GM23338 (cell line): ENCODE measurements at regions not wholly inside any gene's neighbourhood (a gene's known extent, or its start where the extent isn't known, plus 50 kb on each side); places are given as distances from the start of the nearest gene placed in this dataset.

ENCODE experiments used
- ATAC-seq: fragments of 200-7000 bp; cut with Tn5 transposase; 3 replicates; pipeline ENCODE4 v1.9.1; 2020
- DNase-seq: peaks from one replicate; pipeline ENCODE4 v3.0.0-alpha.2; 2015; ENCODE audit warnings: low spot score
- H2AFZ ChIP-seq: fragments of 200-600 bp; sonication (generic); 2 replicates; pipeline ENCODE4 v1.8.0; 2016; ENCODE audit warnings: antibody characterized with exemption, mild to moderate bottlenecking, moderate library complexity
- H3F3A ChIP-seq: fragments of 200-600 bp; sonication (generic); replicated peaks from 2 replicates; pipeline ENCODE4 v1.8.0; 2017; ENCODE audit warnings: antibody characterized with exemption, mixed run types, low read depth
- H3K27ac ChIP-seq: fragments of 200-600 bp; sonication (generic); 2 replicates; pipeline ENCODE4 v1.6.1; 2016; ENCODE audit warnings: low read depth
- H3K27me3 ChIP-seq: fragments of 200-600 bp; sonication (generic); 2 replicates; pipeline ENCODE4 v1.8.0; 2016; ENCODE audit warnings: mild to moderate bottlenecking, mixed run types, moderate library complexity; ENCODE audit not compliant: insufficient read depth
- H3K36me3 ChIP-seq: fragments of 200-600 bp; sonication (generic); 2 replicates; pipeline ENCODE4 v1.8.0; 2016; ENCODE audit warnings: mild to moderate bottlenecking; ENCODE audit not compliant: insufficient read depth
- H3K4me1 ChIP-seq: fragments of 200-600 bp; sonication (generic); 2 replicates; pipeline ENCODE4 v1.8.0; 2016; ENCODE audit warnings: mild to moderate bottlenecking, moderate library complexity; ENCODE audit not compliant: insufficient read depth
- H3K4me2 ChIP-seq: fragments of 200-600 bp; sonication (generic); 2 replicates; pipeline ENCODE4 v1.7.1; 2017; ENCODE audit warnings: mixed run types
- H3K4me3 ChIP-seq: fragments of 200-600 bp; sonication (generic); 2 replicates; pipeline ENCODE4 v1.6.1; 2016; ENCODE audit warnings: mixed run types
- H3K79me2 ChIP-seq: fragments of 200-600 bp; sonication (generic); replicated peaks from 2 replicates; pipeline ENCODE4 v1.8.0; 2017; ENCODE audit warnings: mild to moderate bottlenecking; ENCODE audit not compliant: insufficient read depth
- H3K9me2 ChIP-seq: fragments of 200-600 bp; sonication (generic); 2 replicates; pipeline ENCODE4 v1.8.0; 2017; ENCODE audit not compliant: insufficient read depth
- H4K20me1 ChIP-seq: fragments of 200-600 bp; sonication (generic); replicated peaks from 2 replicates; pipeline ENCODE4 v1.8.0; 2017; ENCODE audit warnings: mild to moderate bottlenecking; ENCODE audit not compliant: insufficient read depth
- H3K27ac Mint-ChIP-seq: 2 replicates; pipeline ENCODE4 v1.8.0; 2020; ENCODE audit warnings: inconsistent platforms, mild to moderate bottlenecking, moderate library complexity, mixed read lengths
- H3K27me3 Mint-ChIP-seq: 3 replicates; pipeline ENCODE4 v1.8.0; 2022; ENCODE audit warnings: low read depth, mild to moderate bottlenecking, moderate library complexity, mixed read lengths, inconsistent platforms; ENCODE audit not compliant: insufficient read depth, poor library complexity
- H3K36me3 Mint-ChIP-seq: 3 replicates; pipeline ENCODE4 v1.8.0; 2021; ENCODE audit warnings: low read depth, mild to moderate bottlenecking, inconsistent platforms, moderate library complexity, mixed read lengths
- H3K4me1 Mint-ChIP-seq: 3 replicates; pipeline ENCODE4 v1.8.0; 2020; ENCODE audit warnings: mild to moderate bottlenecking, inconsistent platforms, mixed read lengths
- H3K4me3 Mint-ChIP-seq: 3 replicates; pipeline ENCODE4 v1.8.0; 2021; ENCODE audit warnings: moderate library complexity, mild to moderate bottlenecking, inconsistent platforms, mixed read lengths
- H3K9me3 Mint-ChIP-seq: 3 replicates; pipeline ENCODE4 v1.8.0; 2020; ENCODE audit warnings: moderate library complexity, mild to moderate bottlenecking, inconsistent platforms, mixed read lengths
- CTCF ChIP-seq, 2 experiments: fragments of 200-600 bp in 1 of 2; sonication (generic) in 1 of 2; conservative IDR thresholded peaks; 2 replicates each; pipeline versions ENCODE4 v1.5.1 to v1.6.1; 2016 to 2017; ENCODE audit warnings: antibody characterized with exemption in 2 of 2, low read depth in 2 of 2, mild to moderate bottlenecking in 2 of 2, moderate library complexity in 1 of 2
- EZH2 ChIP-seq: fragments of 200-600 bp; sonication (generic); IDR thresholded peaks from one replicate; pipeline ENCODE4 v1.8.0; 2017; ENCODE audit warnings: antibody characterized with exemption, mild to moderate bottlenecking, low read depth; ENCODE audit not compliant: unreplicated experiment
- JUNB ChIP-seq: IDR thresholded peaks from one replicate; pipeline ENCODE4 v1.6.1; 2016; ENCODE audit warnings: antibody characterized with exemption; ENCODE audit not compliant: unreplicated experiment
- NANOG ChIP-seq: IDR thresholded peaks from 2 replicates; pipeline ENCODE4 v1.6.1; 2016; ENCODE audit warnings: antibody characterized with exemption, borderline replicate concordance
- ZNF331 ChIP-seq: fragments of 250-450 bp; sonication (Bioruptor Pico); IDR thresholded peaks from 2 replicates; pipeline ENCODE4 v1.5.0; 2020; ENCODE audit warnings: low read depth, mild to moderate bottlenecking, moderate library complexity
- ZNF462 ChIP-seq: fragments of 250-450 bp; sonication (Bioruptor Pico); IDR thresholded peaks from 2 replicates; pipeline ENCODE4 v1.5.0; 2020; ENCODE audit warnings: mild to moderate bottlenecking, moderate library complexity

- TF ChIP-seq ZNF462 (CRISPR knock-in tag), result no peak
Measured at GRCh38 chr1:55310505-55310971, 95.4 kb upstream of the USP24 start (continued).

GRCh38 chr1:55309786-55310504 lies 94.8 kb upstream of the USP24 start:
- Histone ChIP-seq H2AFZ (no peak overlapping the region), H3F3A (no peaks in the 10 kb centered on the region), H3K4me3 (no peak overlapping the region), H3K4me1 (no peaks in the 10 kb centered on the region), H3K9me2 (0 out of 2 replicates have a peak, but pooled peaks cover 2% of the 10 kb centered on the region), H3K79me2 (no peaks in the 10 kb centered on the region), H3K4me2 (no peak overlapping the region), H3K27me3 (no peaks in the 10 kb centered on the region), H3K36me3 (no peaks in the 10 kb centered on the region), H3K27ac (no peak overlapping the region), H4K20me1 (no peaks in the 10 kb centered on the region)
- TF ChIP-seq EZH2 (no peak), JUNB (no peak), NANOG (no peak), ZNF331 (no peak), CTCF (conservative IDR thresholded peaks at IDR 0.05; ENCODE audit: low read depth in 2 of 2) (no peak)
- H3K9me3 Mint-ChIP-seq, result no peaks in the 10 kb centered on the region
- H3K27ac Mint-ChIP-seq, result no peak overlapping the region
- H3K27me3 Mint-ChIP-seq, result no peaks in the 10 kb centered on the region
- H3K36me3 Mint-ChIP-seq, result no peaks in the 10 kb centered on the region
- no peak overlapping the region for H3K4me3 Mint-ChIP-seq
- H3K4me1 Mint-ChIP-seq, result no peaks in the 10 kb centered on the region
- no peak for DNase-seq
- no peak for ATAC-seq
